Kidney epithelial cell (primary cell): ENCODE measurements at regions not wholly inside any gene's neighbourhood (a gene's known extent, or its start where the extent isn't known, plus 50 kb on each side); places are given as distances from the start of the nearest gene placed in this dataset.

Source experiments
- DNase-seq: peaks from one replicate; pipeline ENCODE4 v3.0.0-alpha.2; 2010; ENCODE audit warnings: low read depth
- H3K27me3 ChIP-seq: 2 replicates; pipeline ENCODE4 v1.6.0; 2011; ENCODE audit warnings: low read length; ENCODE audit not compliant: control insufficient read depth, insufficient read depth
- H3K36me3 ChIP-seq: 2 replicates; pipeline ENCODE4 v1.5.1; 2011; ENCODE audit warnings: low read length; ENCODE audit not compliant: control insufficient read depth, insufficient read depth
- H3K4me3 ChIP-seq: 2 replicates; pipeline ENCODE4 v1.5.1; 2011; ENCODE audit warnings: low read depth, mild to moderate bottlenecking, control low read depth, low read length
- TF ChIP-seq, protein P1 (sequence below): IDR thresholded peaks from 2 replicates; pipeline ENCODE4 v1.5.1; 2011; ENCODE audit warnings: mild to moderate bottlenecking, moderate library complexity, low read length, control low read depth, inconsistent platforms; ENCODE audit not compliant: insufficient read depth, poor library complexity, severe bottlenecking

DNA sequence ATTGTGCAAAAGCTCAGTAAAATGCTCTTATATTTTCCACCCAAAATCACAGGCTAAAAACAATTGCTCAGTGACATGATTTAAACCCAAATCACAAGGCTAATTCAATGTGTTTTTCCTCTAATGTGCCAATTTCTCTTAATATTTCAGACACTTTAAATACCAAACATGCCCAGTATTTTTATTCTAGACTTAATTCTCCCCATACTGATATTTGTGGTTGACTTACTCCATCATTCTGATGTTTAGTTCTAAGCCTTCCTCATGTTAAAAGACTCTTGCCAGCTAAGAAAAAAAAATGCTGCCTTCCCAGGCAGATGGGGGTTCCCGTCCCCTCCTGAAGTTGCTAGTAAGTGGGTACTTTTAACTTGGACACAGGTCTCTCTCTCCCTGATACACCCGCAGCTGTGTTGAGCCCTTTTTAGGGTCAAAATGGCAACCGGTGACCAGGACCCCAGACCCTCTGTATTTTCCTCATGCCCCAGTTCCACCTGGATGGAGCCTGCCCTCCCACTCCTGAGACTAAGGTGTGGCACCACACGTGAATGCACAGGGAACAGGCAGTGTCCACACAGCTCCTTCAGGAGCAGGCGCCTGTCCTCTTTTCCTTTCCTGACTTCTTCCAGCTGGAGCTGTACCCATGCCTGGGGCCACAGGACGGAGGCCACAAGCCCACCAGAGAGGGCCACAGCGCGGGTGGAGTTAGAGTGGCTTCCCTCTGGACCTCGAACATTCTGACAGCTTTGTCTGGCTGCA lies 118.9 kb downstream of the RIPK4 start:
- no peaks in the 10 kb centered on the region for H3K27me3 ChIP-seq
- TF ChIP-seq, protein P1, sequence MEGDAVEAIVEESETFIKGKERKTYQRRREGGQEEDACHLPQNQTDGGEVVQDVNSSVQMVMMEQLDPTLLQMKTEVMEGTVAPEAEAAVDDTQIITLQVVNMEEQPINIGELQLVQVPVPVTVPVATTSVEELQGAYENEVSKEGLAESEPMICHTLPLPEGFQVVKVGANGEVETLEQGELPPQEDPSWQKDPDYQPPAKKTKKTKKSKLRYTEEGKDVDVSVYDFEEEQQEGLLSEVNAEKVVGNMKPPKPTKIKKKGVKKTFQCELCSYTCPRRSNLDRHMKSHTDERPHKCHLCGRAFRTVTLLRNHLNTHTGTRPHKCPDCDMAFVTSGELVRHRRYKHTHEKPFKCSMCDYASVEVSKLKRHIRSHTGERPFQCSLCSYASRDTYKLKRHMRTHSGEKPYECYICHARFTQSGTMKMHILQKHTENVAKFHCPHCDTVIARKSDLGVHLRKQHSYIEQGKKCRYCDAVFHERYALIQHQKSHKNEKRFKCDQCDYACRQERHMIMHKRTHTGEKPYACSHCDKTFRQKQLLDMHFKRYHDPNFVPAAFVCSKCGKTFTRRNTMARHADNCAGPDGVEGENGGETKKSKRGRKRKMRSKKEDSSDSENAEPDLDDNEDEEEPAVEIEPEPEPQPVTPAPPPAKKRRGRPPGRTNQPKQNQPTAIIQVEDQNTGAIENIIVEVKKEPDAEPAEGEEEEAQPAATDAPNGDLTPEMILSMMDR: no peak
- no peak for DNase-seq
- no peak overlapping the region for H3K4me3 ChIP-seq
- no peaks in the 10 kb centered on the region for H3K36me3 ChIP-seq

DNA sequence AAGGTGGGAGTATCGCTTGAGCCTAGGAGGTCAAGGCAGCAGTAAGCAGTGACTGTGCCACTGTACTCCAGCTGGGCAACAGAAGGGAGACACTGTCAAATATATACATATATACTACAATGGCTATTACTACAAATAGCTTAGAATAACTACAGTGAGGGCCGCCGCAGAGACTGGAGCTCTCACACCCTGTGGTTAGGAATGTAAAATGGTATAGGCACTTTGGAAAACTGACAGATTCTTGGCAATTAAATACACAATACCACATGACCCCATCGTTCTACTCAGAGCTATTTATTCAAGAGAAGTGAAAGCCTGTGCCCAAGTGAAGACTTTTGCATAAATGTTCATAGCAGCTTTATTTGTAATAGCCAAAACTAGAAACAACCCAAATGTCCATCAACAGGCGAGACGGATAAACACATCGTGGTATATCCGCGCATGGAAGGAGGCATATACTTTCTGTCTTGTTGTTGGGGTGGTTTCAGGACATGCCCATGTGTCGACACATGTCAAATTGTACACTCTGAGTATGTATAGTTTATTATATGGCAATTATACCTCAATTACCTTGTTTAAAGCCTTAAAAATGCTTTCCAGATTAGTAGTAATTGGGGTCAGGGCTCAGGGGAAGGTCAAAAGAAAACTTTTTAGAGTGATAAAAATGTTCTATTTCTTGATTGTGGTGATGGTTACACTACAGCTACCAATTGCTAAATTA lies 123.4 kb downstream of the RIPK4 start:
- TF ChIP-seq, protein P1: no peak
- Histone ChIP-seq H3K4me3 (no peak overlapping the region), H3K36me3 (no peaks in the 10 kb centered on the region), H3K27me3 (no peaks in the 10 kb centered on the region)
- DNase-seq: no peak

DNA sequence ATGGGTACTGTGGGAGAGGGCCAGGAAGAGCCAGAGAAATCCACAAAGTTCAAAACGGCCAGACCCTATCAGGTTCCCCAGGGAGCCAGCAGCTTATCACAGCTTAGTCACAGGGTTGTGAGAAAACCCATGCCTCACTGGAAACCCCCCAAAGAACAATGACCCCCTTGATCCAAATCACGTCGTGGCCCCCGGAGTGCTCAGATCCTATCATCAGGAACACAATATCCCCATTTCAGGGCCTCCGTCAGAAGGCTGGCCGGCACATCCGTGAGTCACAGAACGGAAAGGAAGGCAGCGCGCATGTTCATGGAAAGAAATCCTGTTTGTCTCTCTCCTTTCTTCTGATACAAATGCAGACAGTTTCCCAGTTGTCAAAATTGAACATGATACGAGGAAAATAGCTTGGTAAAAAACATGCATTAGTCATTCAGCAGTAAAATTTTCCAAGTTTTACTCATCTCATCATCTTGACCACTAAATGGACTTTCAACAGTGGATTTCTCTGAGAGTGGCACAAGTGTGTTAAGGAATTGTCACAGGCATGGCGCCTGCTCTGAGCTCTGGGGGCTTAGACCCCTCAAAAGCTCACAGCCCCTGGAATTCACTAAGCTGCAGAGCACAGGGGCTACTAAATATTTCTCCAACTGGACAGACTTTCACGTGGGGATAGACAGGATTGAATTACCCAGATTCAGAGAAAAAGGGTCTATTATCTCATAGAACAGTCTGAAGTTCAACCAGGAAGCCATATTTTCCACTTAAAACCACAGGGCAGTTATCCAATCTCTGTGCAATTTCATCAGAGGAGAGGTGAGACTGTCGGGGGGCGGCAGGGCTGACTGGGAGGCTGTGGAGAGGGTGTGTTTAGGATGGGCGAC lies 124.8 kb downstream of the RIPK4 start:
- DNase-seq: peak; percentile 67
- Histone ChIP-seq H3K27me3 (no peaks in the 10 kb centered on the region), H3K36me3 (no peaks in the 10 kb centered on the region), H3K4me3 (no peak overlapping the region)
- TF ChIP-seq, protein P1: no peak

DNA sequence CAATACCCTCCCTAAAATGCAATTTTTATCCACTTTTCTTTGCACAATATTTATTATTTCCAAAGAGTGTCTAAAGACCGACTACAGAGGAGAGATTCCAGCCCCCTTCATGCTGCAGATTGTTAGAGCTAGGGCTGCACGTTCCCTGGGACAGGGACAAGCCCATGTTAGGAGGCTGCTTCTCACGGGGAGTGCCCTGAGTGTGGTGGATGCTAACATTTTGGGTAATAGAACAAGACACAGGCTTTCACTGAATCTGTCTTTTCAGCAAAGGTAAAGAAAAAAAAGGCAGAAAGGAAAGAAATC lies 125.4 kb downstream of the RIPK4 start:
- no peaks in the 10 kb centered on the region for H3K27me3 ChIP-seq
- no peak for DNase-seq
- H3K36me3 ChIP-seq: no peaks in the 10 kb centered on the region
- TF ChIP-seq, protein P1: no peak
- no peak overlapping the region for H3K4me3 ChIP-seq

DNA sequence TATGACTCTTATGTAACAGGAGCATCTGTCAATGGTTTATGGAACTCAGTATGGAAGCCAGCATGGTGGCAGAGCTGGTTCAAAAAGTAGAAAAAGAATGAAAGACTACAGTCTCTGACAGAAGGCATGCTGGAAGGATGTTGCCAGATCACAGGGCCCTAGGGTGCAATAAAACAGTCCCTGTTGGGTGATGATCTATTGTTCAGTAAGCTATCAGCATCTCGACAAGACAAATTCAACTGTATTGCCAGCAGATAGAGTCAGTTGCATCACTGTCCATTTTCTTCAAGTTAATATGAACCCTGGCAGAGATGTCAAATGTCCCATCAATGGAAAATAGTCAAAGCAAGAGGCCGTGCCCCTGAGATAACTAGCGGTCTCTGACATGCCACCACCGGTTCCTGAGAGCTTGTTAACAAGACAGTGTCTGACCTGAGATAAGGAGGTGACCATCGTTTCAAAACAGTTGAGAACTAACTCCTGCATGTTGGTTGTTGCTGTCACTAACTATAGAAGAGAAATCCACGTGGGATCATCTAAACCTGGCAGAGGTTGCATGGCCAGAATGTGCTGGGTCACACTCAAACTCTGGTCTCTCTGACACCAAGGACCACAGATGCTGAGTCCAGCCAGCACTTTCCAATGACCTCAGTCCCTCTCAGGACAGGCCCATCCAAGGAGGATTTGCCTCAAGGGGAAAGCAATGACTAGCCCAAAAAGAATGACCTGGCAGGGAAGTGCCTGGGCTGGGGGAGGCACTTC lies 125.9 kb downstream of the RIPK4 start:
- no peak overlapping the region for H3K4me3 ChIP-seq
- no peaks in the 10 kb centered on the region for H3K27me3 ChIP-seq
- H3K36me3 ChIP-seq: no peaks in the 10 kb centered on the region
- DNase-seq: no peak
- TF ChIP-seq, protein P1: no peak
